HepG2 (cell line): ENCODE measurements at regions not wholly inside any gene's neighbourhood (a gene's known extent, or its start where the extent isn't known, plus 50 kb on each side); places are given as distances from the start of the nearest gene placed in this dataset.

Source experiments
- ATAC-seq: fragments of 200-7000 bp; cut with Tn5 transposase; 3 replicates; pipeline ENCODE4 v1.9.1; 2020; ENCODE audit warnings: mild to moderate bottlenecking, moderate library complexity
- BruUV-seq: library from RNA; stranded (reverse); fragments of 400-500 nt; replicated peaks from 2 replicates; lab custom pipeline; 2021; lab: Mats Ljungman, UMichigan
- CTCF ChIA-PET: fragments of 300-600 bp; formaldehyde crosslinking; extraction: SDS; loops from one replicate; lab custom pipeline; 2021; ENCODE audit warnings: low total read pairs, inconsistent platforms, low intra/inter-chr PET ratio; lab: Yijun Ruan, JAX
- POLR2A ChIA-PET: fragments of 350-600 bp; sonication (Branson Sonifier 250); formaldehyde crosslinking; loops from one replicate; lab custom pipeline; 2020; ENCODE audit warnings: antibody characterized with exemption, inconsistent platforms; lab: Yijun Ruan, JAX
- DNase-seq: peaks from one replicate; pipeline ENCODE4 v3.0.0-alpha.2; 2015; ENCODE audit warnings: low spot score
- FAIRE-seq: peaks from 3 replicates; lab custom pipeline; 2011; peaks lifted over from hg19 to GRCh38; lab: Jason Lieb, UNC
- H2AFZ ChIP-seq: one replicate; pipeline ENCODE4 v1.6.1; 2011; ENCODE audit warnings: low read length, inconsistent platforms
- H3K27ac ChIP-seq: fragments of 300-600 bp; 3 replicates; pipeline ENCODE4 v1.8.0; 2011; ENCODE audit warnings: mixed run types, mild to moderate bottlenecking, mixed read lengths, low read length, inconsistent platforms; ENCODE audit not compliant: insufficient read depth; ENCODE audit errors: extremely low read length
- H3K27me3 ChIP-seq, 2 experiments: fragments of 200-600 bp in 1 of 2; 2 replicates in 1 of 2; 3 replicates in 1 of 2; pipeline versions ENCODE4 v1.6.0 to v1.8.0; 2011; ENCODE audit warnings: low read length in 2 of 2, mild to moderate bottlenecking in 2 of 2, moderate library complexity in 2 of 2, inconsistent platforms in 1 of 2; ENCODE audit not compliant: insufficient read depth in 2 of 2, control insufficient read depth in 1 of 2
- H3K36me3 ChIP-seq, 2 experiments: fragments of 200-600 bp in 1 of 2; replicated peaks in 1 of 2; 2 replicates in 1 of 2; 3 replicates in 1 of 2; pipeline versions ENCODE4 v1.5.1 to v1.8.0; 2011; ENCODE audit warnings: low read length in 2 of 2, inconsistent platforms in 1 of 2; ENCODE audit not compliant: insufficient read depth in 2 of 2, control insufficient read depth in 1 of 2
- H3K4me1 ChIP-seq: 2 replicates; pipeline ENCODE4 v1.5.1; 2012; ENCODE audit warnings: low read length, inconsistent platforms; ENCODE audit not compliant: insufficient read depth
- H3K4me2 ChIP-seq: 2 replicates; pipeline ENCODE4 v1.6.0; 2011; ENCODE audit warnings: low read depth, low read length, inconsistent platforms
- H3K4me3 ChIP-seq, 3 experiments: fragments of 200-600 bp in 1 of 3; sonication (generic), shearing (Covaris generic) in 1 of 3; replicated peaks in 1 of 3; 2 replicates each; pipeline ENCODE4 v1.5.1; 2011 to 2016; ENCODE audit warnings: low read length in 3 of 3, inconsistent platforms in 2 of 3, low read depth in 2 of 3, mild to moderate bottlenecking in 2 of 3, control low read depth in 1 of 3, mixed read lengths in 1 of 3; ENCODE audit not compliant: insufficient read depth in 1 of 3
- H3K79me2 ChIP-seq: one replicate; pipeline ENCODE4 v1.6.1; 2011; ENCODE audit warnings: low read length, inconsistent platforms; ENCODE audit not compliant: insufficient read depth
- H3K9ac ChIP-seq: 2 replicates; pipeline ENCODE4 v1.6.0; 2011; ENCODE audit warnings: mild to moderate bottlenecking, low read depth, low read length, inconsistent platforms; ENCODE audit not compliant: insufficient read depth
- H3K9me3 ChIP-seq: 2 replicates; pipeline ENCODE4 v1.5.1; 2012; ENCODE audit warnings: mild to moderate bottlenecking, low read length
- H4K20me1 ChIP-seq: 2 replicates; pipeline ENCODE4 v1.6.0; 2011; ENCODE audit warnings: inconsistent platforms, mild to moderate bottlenecking, low read length, moderate library complexity; ENCODE audit not compliant: insufficient read depth
- ATF7-NPFF ChIP-seq: sonication (generic); formaldehyde crosslinking; IDR thresholded peaks from 2 replicates; pipeline ENCODE4 v1.8.1; 2023; ENCODE audit warnings: mild to moderate bottlenecking, low read depth, missing genetic modification reagents, moderate library complexity
- CBX2 ChIP-seq, 2 experiments: fragments of 200-600 bp in 1 of 2; sonication (generic); formaldehyde crosslinking in 1 of 2; IDR thresholded peaks; 2 replicates each; pipeline versions ENCODE4 v1.7.0 to v1.8.1; 2018 to 2022; ENCODE audit warnings: low read depth in 2 of 2, low read length in 1 of 2, mild to moderate bottlenecking in 1 of 2, missing genetic modification reagents in 1 of 2
- EHMT2 ChIP-seq: fragments of 200-600 bp; sonication (generic); IDR thresholded peaks from 2 replicates; pipeline ENCODE4 v1.7.0; 2017; ENCODE audit warnings: antibody characterized with exemption, low read depth, low read length, borderline replicate concordance
- GABPB1 ChIP-seq: IDR thresholded peaks from 2 replicates; pipeline ENCODE4 v1.6.1; 2016; ENCODE audit warnings: mild to moderate bottlenecking, missing genetic modification reagents, moderate library complexity, missing compliant biosample characterization
- HOXA3 ChIP-seq: sonication (generic); formaldehyde crosslinking; IDR thresholded peaks from 2 replicates; pipeline ENCODE4 v1.5.0; 2020; ENCODE audit warnings: missing genetic modification reagents
- KDM3A ChIP-seq: IDR thresholded peaks from 2 replicates; pipeline ENCODE4 v1.6.1; 2018; ENCODE audit warnings: low read depth, missing compliant biosample characterization
- PAX8 ChIP-seq: sonication (generic); formaldehyde crosslinking; IDR thresholded peaks from 2 replicates; pipeline ENCODE4 v1.8.0; 2022; ENCODE audit warnings: mild to moderate bottlenecking, missing genetic modification reagents, borderline replicate concordance
- SMYD3 ChIP-seq: sonication (generic); formaldehyde crosslinking; IDR thresholded peaks from 2 replicates; pipeline ENCODE4 v1.8.1; 2023; ENCODE audit warnings: mild to moderate bottlenecking, missing genetic modification reagents
- SNAPC2 ChIP-seq: sonication (generic); formaldehyde crosslinking; IDR thresholded peaks from 2 replicates; pipeline ENCODE4 v1.8.1; 2022; ENCODE audit warnings: mild to moderate bottlenecking, missing genetic modification reagents
- YEATS2 ChIP-seq: sonication (generic); formaldehyde crosslinking; IDR thresholded peaks from 2 replicates; pipeline ENCODE4 v1.4.0; 2020; ENCODE audit warnings: missing genetic modification reagents, borderline replicate concordance
- ZNF234 ChIP-seq: sonication (generic); formaldehyde crosslinking; conservative IDR thresholded peaks from 2 replicates; pipeline ENCODE4 v1.5.1; 2020; ENCODE audit warnings: mild to moderate bottlenecking, missing genetic modification reagents
- ZNF235 ChIP-seq: sonication (generic); formaldehyde crosslinking; IDR thresholded peaks from 2 replicates; pipeline ENCODE4 v1.8.1; 2023; ENCODE audit warnings: mild to moderate bottlenecking, missing genetic modification reagents, borderline replicate concordance
- ZNF281 ChIP-seq: sonication (generic); formaldehyde crosslinking; IDR thresholded peaks from 2 replicates; pipeline ENCODE4 v1.4.0; 2020; ENCODE audit warnings: missing genetic modification reagents, borderline replicate concordance
- ZNF350 ChIP-seq: sonication (generic); formaldehyde crosslinking; IDR thresholded peaks from 2 replicates; pipeline ENCODE4 v1.4.0; 2020; ENCODE audit warnings: mild to moderate bottlenecking, low read depth, missing genetic modification reagents, borderline replicate concordance
- ZNF710 ChIP-seq: sonication (generic); formaldehyde crosslinking; IDR thresholded peaks from 2 replicates; pipeline ENCODE4 v1.5.0; 2020; ENCODE audit warnings: mild to moderate bottlenecking, missing genetic modification reagents, borderline replicate concordance
- ZNF839 ChIP-seq: sonication (generic); formaldehyde crosslinking; IDR thresholded peaks from 2 replicates; pipeline ENCODE4 v1.4.0; 2020; ENCODE audit warnings: missing genetic modification reagents, mild to moderate bottlenecking, borderline replicate concordance
- ZNF878 ChIP-seq: sonication (generic); formaldehyde crosslinking; IDR thresholded peaks from 2 replicates; pipeline ENCODE4 v1.8.1; 2023; ENCODE audit warnings: mild to moderate bottlenecking, missing genetic modification reagents, moderate library complexity
- ZNF883 ChIP-seq: sonication (generic); formaldehyde crosslinking; IDR thresholded peaks from 2 replicates; pipeline ENCODE4 v1.5.1; 2020; ENCODE audit warnings: mild to moderate bottlenecking, missing genetic modification reagents; ENCODE audit errors: not compliant biosample characterization
- ZSCAN20 ChIP-seq: sonication (generic); formaldehyde crosslinking; IDR thresholded peaks from 2 replicates; pipeline ENCODE4 v1.4.0; 2020; ENCODE audit warnings: missing genetic modification reagents, mild to moderate bottlenecking, borderline replicate concordance
- ZSCAN25 ChIP-seq: sonication (generic); formaldehyde crosslinking; IDR thresholded peaks from 2 replicates; pipeline ENCODE4 v1.8.0; 2022; ENCODE audit warnings: mild to moderate bottlenecking, missing genetic modification reagents
- WGBS: methylation state at CpG from one replicate; pipeline ENCODE4 v1.1.6; 2017; ENCODE audit warnings: low lambda C conversion rate; 5-methylcytosine and 5-hydroxymethylcytosine counted together
- in situ Hi-C: cut with HindIII; loops from 2 replicates; pipeline ENCODE4 v1.10.0; 2017; ENCODE audit warnings: low pct_unique_long_range_greater_than_20kb; ENCODE audit not compliant: extremely low pct_ligation_motif_present
- intact Hi-C: fragments of 100-400 bp; cut with micrococcal nuclease; formaldehyde crosslinking; loops from one replicate; pipeline ENCODE4 v1.10.0; 2022; ENCODE audit not compliant: unreplicated experiment

- Histone ChIP-seq H3K27ac (peak overlapping the region; percentile 92), H3K27me3 (no peaks in the 10 kb centered on the region; a peak in 1 of 5 replicates), H3K4me3 (peak overlapping the region; percentile 88 to 94 (median 92)), H2AFZ (no peak overlapping the region), H4K20me1 (peaks cover 31% of the 10 kb centered on the region), H3K9me3 (no peaks in the 10 kb centered on the region), H3K9ac (peak overlapping the region; percentile 94), H3K4me1 (peaks cover 75% of the 10 kb centered on the region), H3K4me2 (peak overlapping the region; percentile 90), H3K79me2 (peaks cover 46% of the 10 kb centered on the region), H3K36me3 (peaks cover 6 to 13% of the 10 kb centered on the region in 2 experiments; a peak in 3 of 5 replicates)
- in situ Hi-C loops (no loop called here), intact Hi-C loops (loop anchor here (5.0 kb wide), 1 partner anchor 71 kb away; no protein-coding TSS in a partner anchor)
- 52% methylated on average over 14 of the region's 47 CpGs for WGBS
- ChIA-PET POLR2A (interaction anchor here (0.6 to 3.2 kb wide), 3 partner anchors 11 to 68 kb away, joined by 3 to 24 read pairs (median 6); no protein-coding TSS in a partner anchor), CTCF (interaction anchor here (1.5 to 3.2 kb wide), 3 partner anchors 11 to 41 kb away, joined by 6 to 19 read pairs (median 12); no protein-coding TSS in a partner anchor)
- ATAC-seq (no peak), FAIRE-seq (no peak), DNase-seq (no peak)
- no TSS peak for BruUV-seq
- TF ChIP-seq ZNF883 (CRISPR knock-in tag) (peak; percentile 9), ZNF234 (CRISPR knock-in tag) (no peak), ZSCAN25 (CRISPR knock-in tag) (0 out of 2 replicates have a peak, but pooled peaks have one; percentile 6), KDM3A (no peak), ZNF281 (CRISPR knock-in tag) (peak; percentile 60; the same call in 1 of the 2 replicates), SNAPC2 (CRISPR knock-in tag) (no peak), ZNF878 (CRISPR knock-in tag) (no peak), ZNF839 (CRISPR knock-in tag) (0 out of 2 replicates have a peak, but pooled peaks have one; percentile 10), CBX2 (IDR thresholded peaks at IDR 0.05; ENCODE audit: low read depth, low read length) (no peak), CBX2 (CRISPR knock-in tag; IDR thresholded peaks at IDR 0.05; ENCODE audit: low read depth) (no peak), ZNF710 (no peak), YEATS2 (CRISPR knock-in tag) (no peak), ATF7-NPFF (CRISPR knock-in tag) (no peak), GABPB1 (peak; percentile 38; the same call in 1 of the 2 replicates), ZSCAN20 (no peak), HOXA3 (peak; percentile 62), SMYD3 (CRISPR knock-in tag) (0 out of 2 replicates have a peak, but pooled peaks have one; percentile 7), ZNF235 (CRISPR knock-in tag) (0 out of 2 replicates have a peak, but pooled peaks have one; percentile 4), EHMT2 (no peak), ZNF350 (CRISPR knock-in tag) (no peak), PAX8 (no peak)
These were observed 51.8 kb upstream of the H6PD start for GRCh38 chr1:9182784-9183257.
